G401 (cell line): ENCODE measurements at regions not wholly inside any gene's neighbourhood (a gene's known extent, or its start where the extent isn't known, plus 50 kb on each side); places are given as distances from the start of the nearest gene placed in this dataset.

Experiments used
- DNase-seq: peaks from one replicate; pipeline ENCODE4 v3.0.0-alpha.2; 2015; ENCODE audit warnings: low spot score
- in situ Hi-C: cut with HindIII; loops from 2 replicates; pipeline ENCODE4 v1.10.0; 2016; ENCODE audit warnings: low sequenced_read_pairs, mixed read lengths

GRCh38 chr6:12593771-12594529 is 122.6 kb upstream of the PHACTR1 start:
- no peak for DNase-seq
- in situ Hi-C loops: no loop called here

DNA sequence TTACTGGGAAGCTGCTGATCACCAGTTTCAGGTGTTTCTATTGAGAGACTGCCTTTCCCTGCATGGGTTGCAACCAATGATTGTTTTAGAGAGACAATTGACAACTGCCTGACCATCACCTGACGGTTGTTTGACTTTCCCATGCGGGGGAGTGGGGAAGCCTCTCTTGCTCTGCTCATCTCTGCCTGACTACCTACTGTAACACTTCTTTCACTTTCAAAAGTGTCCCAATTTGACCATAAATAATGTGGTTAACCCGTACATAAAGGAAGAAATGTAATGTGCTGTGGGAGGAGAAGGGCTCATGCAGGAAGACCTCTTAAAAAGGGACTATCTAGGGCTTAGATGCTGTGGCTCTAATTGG is 122.1 kb upstream of the PHACTR1 start:
- no peak for DNase-seq
- in situ Hi-C loops: no loop called here

DNA sequence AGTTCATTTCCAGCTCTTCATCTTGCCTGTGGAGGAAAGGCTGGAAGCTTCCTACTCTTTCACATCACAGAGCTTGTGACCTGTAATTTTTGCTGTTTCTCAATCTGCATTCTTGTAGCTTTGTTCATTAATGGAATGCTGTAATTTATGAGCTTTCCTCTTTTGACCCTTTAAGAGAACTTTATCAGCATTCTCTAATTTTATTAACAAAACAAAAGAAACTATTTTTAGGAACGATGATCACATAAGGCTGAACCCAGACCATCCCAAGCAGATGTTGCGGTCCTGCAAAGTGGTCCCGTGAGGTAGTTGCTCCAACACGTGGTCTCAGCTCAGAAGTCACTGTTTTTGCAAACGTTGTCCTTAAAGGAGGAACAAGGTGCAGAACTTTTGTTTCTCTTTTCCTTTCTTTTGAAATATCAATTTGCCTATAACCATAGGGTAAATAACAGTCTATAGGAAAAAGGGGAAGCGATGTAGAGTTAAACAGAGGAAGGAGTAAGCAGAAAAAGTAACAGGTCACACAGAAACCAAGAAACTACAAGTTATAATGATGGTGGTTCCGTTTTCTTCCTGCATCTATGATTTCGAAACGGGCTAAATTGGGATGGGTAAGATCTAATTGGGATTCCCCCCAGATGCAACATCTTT is 121.3 kb upstream of the PHACTR1 start:
- no peak for DNase-seq
- in situ Hi-C loops: no loop called here

GRCh38 chr6:12596731-12597130 is 119.8 kb upstream of the PHACTR1 start:
- no peak for DNase-seq
- in situ Hi-C loops: no loop called here

DNA sequence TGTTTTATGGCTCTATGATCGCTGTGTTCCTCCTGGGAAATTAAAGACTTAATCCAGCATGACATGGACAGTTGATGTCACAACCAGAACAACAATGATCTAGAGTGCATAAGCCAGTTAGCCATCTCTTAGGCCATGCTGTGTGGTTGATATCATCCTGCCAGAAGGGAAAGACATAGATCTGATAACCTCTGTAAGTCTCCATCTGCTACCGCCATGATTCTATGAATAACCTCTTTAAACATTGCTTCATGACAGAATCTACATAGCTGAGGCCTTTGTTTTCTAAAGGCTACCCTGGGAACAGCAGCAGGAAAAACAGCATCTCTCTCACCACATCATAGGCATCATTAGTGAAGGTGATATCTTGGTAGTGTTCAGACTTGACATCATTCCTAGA is 117.6 kb upstream of the PHACTR1 start:
- in situ Hi-C loops: no loop called here

GRCh38 chr6:12601881-12602280 is 114.7 kb upstream of the PHACTR1 start:
- in situ Hi-C loops: no loop called here
- DNase-seq: no peak

More for the DNA sequence above, 117.6 kb upstream of the PHACTR1 start:
- no peak for DNase-seq

- no peak for DNase-seq
- in situ Hi-C loops: no loop called here
Measured at GRCh38 chr6:12602342-12602741, 114.2 kb upstream of the PHACTR1 start.

GRCh38 chr6:12602951-12603672 is 113.5 kb upstream of the PHACTR1 start:
- peak; percentile 30 for DNase-seq
- in situ Hi-C loops: no loop called here

- in situ Hi-C loops: no loop called here
- no peak for DNase-seq
Measured at GRCh38 chr6:12603673-12604049, 112.9 kb upstream of the PHACTR1 start.

DNA sequence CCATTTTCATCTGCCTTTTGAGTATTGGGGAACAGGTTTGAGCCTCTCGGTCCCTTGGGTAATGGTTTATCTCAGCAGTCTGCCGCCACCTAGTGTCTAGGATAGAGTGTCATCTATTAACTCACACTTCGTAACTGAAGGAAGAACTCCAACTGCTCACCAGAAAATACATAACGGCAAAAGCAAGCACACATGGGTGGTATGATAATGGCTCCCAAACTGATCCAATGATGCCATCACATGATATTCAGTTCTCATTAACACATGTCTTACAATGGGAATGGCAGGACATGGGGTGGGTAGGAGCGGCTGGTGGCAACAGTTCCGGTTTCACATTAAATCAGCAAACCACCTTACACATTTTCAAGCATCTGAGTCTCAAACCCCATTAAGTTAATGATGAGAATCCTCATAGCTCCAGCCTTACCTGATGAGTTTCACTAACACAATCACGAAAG is 110.7 kb upstream of the PHACTR1 start:
- peak; percentile 56 for DNase-seq
- in situ Hi-C loops: no loop called here

- DNase-seq: no peak
- in situ Hi-C loops: no loop called here
Measured at GRCh38 chr6:12606616-12607015, 110.0 kb upstream of the PHACTR1 start.

DNA sequence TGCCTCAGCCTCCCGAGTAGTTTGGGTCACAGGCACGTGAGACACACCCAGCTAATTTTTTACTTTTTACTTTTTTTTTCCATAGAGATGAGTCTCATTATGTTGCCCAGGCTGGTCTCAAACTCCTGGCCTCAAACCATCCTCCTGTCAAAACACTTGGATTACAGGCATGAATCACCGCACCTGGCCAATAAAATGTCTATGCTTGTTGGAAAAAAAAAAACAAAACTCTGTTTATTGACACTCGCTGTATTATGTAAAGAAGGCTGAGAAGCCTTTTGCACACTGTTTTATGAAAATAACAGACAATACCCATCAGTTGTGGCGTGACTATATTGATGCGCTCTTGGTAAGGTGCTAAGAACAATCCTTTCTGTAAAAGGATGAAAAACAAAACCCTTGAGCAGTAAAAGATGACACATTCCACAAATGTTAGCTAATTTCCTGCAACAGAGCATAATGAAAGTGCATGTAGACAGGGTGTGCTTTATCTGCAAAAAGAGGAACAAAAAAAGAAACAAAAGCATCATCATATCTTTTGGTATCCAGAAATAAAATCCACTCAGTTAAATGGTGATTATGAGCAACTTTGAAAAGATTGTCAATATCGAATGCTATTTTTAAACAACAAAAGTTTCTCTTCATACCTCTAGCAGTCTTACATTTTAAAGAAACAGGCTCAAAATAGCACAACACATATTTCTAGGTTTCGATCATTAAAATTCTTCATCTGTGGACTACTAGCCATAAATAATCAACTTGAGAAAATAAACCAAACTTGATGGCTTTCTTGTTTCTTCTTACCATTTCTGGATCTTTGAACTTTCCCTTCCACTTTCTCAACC is 108.3 kb upstream of the PHACTR1 start:
- in situ Hi-C loops: no loop called here
- DNase-seq: no peak

- DNase-seq: no peak
- in situ Hi-C loops: no loop called here
Measured at GRCh38 chr6:12608874-12609273, 107.7 kb upstream of the PHACTR1 start.

DNA sequence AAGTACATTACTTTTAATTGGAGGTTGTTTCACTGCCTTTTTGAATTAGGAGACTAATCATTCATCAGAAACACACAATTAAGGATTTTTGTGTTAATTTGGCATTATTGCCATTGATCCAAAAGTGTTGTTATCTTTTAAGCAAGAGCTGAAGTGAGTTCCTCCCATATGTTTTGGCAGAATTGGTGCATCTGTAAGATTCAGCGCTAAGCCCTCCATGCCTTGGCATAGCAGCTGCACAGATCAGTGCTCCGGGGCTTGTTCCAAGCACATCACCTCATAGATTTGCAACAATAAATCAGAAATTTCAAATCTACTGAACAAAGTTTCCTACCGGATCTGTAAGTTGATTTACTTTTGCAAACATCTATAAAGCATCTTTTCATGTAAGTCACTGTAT is 106.8 kb upstream of the PHACTR1 start:
- in situ Hi-C loops: no loop called here
- no peak for DNase-seq

GRCh38 chr6:12610862-12611261 is 105.7 kb upstream of the PHACTR1 start:
- in situ Hi-C loops: no loop called here
- DNase-seq: no peak

DNA sequence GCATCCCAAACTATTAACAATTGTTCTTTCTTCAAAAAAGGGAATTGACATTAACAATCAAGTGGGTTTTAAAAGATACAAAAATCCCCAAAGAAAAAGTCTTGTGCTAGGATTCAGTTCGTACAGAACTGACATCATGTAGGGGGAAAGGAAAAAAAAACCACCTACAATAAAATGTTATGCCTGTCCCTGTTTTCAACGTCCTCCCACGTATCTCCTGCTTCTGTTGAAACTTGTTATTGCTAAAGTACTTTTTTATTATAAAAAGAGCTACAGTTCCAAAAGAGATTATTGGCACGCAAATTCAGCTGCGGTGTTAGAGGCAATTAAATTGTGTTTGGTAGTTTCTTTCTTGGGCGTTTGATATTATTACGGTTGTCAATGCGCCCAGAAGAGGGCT is 102.8 kb upstream of the PHACTR1 start:
- DNase-seq: no peak
- in situ Hi-C loops: no loop called here

GRCh38 chr6:12614456-12614855 is 102.1 kb upstream of the PHACTR1 start:
- in situ Hi-C loops: no loop called here
- DNase-seq: no peak

DNA sequence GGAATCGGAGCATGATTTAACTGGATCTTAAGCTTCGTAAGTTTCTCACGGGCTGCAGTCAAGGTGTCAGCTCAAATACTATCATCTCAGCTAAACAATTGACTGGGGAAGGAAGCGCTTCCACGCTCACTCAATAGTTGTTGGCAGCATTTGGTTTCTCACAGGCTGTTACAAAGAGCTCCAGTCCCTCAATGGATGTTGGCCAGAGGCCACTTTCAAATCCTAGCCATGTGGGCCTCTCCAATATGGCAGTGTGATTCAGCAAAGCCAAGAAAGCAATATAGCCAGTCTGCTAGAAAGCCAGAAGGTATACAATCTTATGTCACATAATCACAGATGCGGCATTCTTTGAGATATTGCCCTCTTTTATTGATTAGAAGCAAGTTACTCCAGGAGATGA is 98.3 kb upstream of the PHACTR1 start:
- DNase-seq: no peak
- in situ Hi-C loops: no loop called here

DNA sequence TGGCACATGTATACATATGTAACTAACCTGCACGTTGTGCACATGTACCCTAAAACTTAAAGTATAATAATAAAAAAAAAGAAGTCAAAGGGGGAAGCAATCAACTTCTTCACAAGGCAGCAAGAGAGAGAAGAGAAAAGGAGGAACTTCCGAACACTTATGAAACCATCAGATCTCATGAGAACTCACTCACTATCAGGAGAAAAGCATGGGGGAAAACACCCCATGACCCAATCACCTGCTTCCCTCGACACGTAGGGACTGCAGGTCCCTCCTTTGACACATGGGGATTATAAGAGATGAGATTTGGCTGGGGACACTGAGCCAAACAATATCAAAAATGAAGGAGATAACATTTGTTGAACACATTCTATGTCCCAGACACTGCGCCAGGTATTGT is 94.8 kb upstream of the PHACTR1 start:
- in situ Hi-C loops: no loop called here

GRCh38 chr6:12622566-12622965 is 94.0 kb upstream of the PHACTR1 start:
- no peak for DNase-seq
- in situ Hi-C loops: no loop called here

More for the DNA sequence above, 94.8 kb upstream of the PHACTR1 start:
- no peak for DNase-seq
